Bronchial epithelial cell (primary cell): ENCODE measurements at regions not wholly inside any gene's neighbourhood (a gene's known extent, or its start where the extent isn't known, plus 50 kb on each side); places are given as distances from the start of the nearest gene placed in this dataset.
A peak's percentile ranks its signal among the peaks of the same experiment; 100 is the strongest.

Experiments
- DNase-seq: peaks from one replicate; pipeline ENCODE4 v3.0.0-alpha.2; 2010; ENCODE audit warnings: low read depth
- FAIRE-seq: peaks from 2 replicates; lab custom pipeline; 2011; peaks lifted over from hg19 to GRCh38; lab: Jason Lieb, UNC
- H3K27me3 ChIP-seq: 2 replicates; pipeline ENCODE4 v1.5.1; 2011; ENCODE audit warnings: low read length; ENCODE audit not compliant: control insufficient read depth, insufficient read depth
- H3K36me3 ChIP-seq: 2 replicates; pipeline ENCODE4 v1.5.1; 2011; ENCODE audit warnings: low read length; ENCODE audit not compliant: control insufficient read depth, insufficient read depth
- H3K4me3 ChIP-seq: 2 replicates; pipeline ENCODE4 v1.5.1; 2011; ENCODE audit warnings: mild to moderate bottlenecking, low read depth, low read length, control low read depth
- TF ChIP-seq, protein P1 (sequence below): IDR thresholded peaks from 2 replicates; pipeline ENCODE4 v1.5.1; 2011; ENCODE audit warnings: mild to moderate bottlenecking, moderate library complexity, low read length, control low read depth, inconsistent platforms; ENCODE audit not compliant: insufficient read depth, severe bottlenecking

DNA sequence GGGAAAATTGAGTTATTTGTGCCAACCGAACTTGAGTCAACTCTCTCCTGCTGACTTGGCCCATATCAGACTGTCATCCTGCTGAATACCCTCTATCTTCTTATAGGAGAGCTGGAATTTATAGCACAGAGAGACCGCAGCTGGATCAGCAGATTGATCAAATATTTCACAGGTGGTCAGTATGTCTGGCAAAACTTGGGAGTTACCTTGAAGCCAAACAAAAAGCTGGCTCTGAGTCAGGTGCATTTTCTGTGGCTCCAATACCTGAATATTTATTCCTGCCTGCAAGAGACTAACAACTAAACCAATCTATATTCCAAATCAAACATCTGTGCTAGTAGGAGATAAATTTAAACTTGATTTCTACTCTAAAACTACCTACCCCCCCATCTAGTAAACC is 752.1 kb upstream of the ALCAM start:
- no peak for FAIRE-seq

DNA sequence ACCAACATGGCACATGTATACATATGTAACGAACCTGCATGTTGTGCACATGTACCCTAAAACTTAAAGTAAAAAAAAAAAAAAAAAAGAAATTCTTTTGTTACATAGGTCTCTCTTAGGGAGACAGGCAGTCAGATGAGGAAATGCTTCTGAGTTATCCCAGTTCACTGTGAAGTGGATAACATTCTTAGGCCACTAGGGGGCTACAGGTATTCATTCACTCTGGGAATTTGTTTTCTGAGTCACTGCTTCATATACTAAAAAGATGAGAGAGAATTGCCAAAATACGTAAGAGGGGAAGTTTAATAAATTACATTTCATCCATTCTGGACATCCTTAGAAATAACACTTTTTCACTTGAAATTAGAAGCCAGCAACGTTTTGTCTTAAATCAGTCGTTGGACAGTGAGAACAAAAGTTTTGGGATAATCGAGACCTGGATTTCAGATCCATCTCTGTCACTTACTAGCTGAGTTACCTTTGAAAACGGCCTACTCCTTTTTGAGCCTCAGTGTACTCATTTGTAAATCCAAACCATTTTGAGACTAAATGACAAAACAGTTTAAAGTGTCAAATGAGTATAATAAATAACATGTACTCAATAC is 738.4 kb upstream of the ALCAM start:
- no peak for FAIRE-seq

More for the DNA sequence above, 752.1 kb upstream of the ALCAM start:
- Histone ChIP-seq H3K36me3 (no peaks in the 10 kb centered on the region), H3K4me3 (no peak overlapping the region), H3K27me3 (no peaks in the 10 kb centered on the region)
- TF ChIP-seq, protein P1, sequence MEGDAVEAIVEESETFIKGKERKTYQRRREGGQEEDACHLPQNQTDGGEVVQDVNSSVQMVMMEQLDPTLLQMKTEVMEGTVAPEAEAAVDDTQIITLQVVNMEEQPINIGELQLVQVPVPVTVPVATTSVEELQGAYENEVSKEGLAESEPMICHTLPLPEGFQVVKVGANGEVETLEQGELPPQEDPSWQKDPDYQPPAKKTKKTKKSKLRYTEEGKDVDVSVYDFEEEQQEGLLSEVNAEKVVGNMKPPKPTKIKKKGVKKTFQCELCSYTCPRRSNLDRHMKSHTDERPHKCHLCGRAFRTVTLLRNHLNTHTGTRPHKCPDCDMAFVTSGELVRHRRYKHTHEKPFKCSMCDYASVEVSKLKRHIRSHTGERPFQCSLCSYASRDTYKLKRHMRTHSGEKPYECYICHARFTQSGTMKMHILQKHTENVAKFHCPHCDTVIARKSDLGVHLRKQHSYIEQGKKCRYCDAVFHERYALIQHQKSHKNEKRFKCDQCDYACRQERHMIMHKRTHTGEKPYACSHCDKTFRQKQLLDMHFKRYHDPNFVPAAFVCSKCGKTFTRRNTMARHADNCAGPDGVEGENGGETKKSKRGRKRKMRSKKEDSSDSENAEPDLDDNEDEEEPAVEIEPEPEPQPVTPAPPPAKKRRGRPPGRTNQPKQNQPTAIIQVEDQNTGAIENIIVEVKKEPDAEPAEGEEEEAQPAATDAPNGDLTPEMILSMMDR = no peak
- DNase-seq = no peak

DNA sequence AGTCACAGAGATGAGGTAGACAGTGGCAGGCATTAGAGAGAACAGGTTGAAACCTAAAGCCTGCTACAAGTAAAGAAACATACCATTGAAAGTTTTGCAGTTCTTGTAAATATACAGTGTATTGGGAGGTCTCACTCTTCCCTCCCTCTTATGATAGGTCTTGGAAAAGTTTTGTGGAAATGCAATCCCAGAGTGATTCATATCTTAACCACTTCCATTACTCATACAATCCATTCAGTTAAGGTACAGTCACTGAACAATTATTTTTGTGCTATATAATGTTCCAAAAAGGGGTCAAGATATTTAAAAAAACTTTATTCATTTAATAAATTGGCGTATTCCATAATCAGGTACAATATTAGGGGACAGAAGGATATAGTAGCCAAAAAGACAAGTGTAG is 737.7 kb upstream of the ALCAM start:
- no peak for FAIRE-seq

More for the DNA sequence above, 738.4 kb upstream of the ALCAM start:
- TF ChIP-seq, protein P1 = peak; percentile 66
- DNase-seq = peak; percentile 75
- Histone ChIP-seq H3K36me3 (no peaks in the 10 kb centered on the region), H3K27me3 (no peaks in the 10 kb centered on the region), H3K4me3 (no peak overlapping the region)

DNA sequence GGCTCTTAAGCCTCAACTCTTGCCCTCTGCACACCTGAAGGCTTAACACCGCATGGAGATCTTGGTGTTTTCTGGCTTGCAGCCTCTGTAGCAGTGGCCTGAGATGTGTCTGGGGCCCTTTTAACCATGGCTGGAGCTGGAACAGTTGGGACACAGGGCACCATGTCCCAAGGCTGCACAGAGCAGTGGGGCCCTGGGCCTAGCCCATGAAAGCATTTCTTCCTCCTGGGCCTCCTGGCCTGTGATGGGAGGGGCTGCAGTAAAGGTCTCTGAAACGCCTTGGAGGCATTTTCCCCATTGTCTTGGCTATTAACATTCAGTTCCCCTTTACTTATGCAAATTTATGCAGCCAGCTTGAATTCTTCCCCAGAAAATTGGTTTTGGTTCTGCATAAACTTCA is 735.5 kb upstream of the ALCAM start:
- DNase-seq = no peak
- TF ChIP-seq, protein P1 = no peak
- FAIRE-seq = no peak
- H3K27me3 ChIP-seq = no peaks in the 10 kb centered on the region
- H3K4me3 ChIP-seq = no peak overlapping the region
- H3K36me3 ChIP-seq = no peaks in the 10 kb centered on the region

More for the DNA sequence above, 737.7 kb upstream of the ALCAM start:
- H3K4me3 ChIP-seq = no peak overlapping the region
- TF ChIP-seq, protein P1 = no peak
- DNase-seq = peak; percentile 90
- no peaks in the 10 kb centered on the region for H3K36me3 ChIP-seq
- H3K27me3 ChIP-seq = no peaks in the 10 kb centered on the region

DNA sequence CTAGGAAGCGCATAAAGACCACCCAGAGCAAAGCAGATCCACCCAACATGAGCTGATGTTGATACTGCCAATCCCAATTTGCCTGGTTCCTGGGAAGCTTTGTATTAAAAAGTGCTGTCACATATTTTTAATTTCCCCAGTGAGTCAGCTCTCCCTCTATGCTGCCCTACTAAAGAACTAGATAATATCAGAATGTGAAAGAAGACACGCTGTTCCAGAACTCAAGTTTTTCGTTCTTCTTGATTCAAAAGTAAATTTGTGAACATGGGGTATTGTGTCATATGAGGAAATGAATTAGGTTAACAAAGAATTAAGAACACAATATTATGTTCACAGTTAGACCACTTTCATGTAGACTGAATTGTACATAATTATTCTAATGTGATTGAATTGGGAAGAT is 734.2 kb upstream of the ALCAM start:
- TF ChIP-seq, protein P1 = no peak
- no peak overlapping the region for H3K4me3 ChIP-seq
- H3K27me3 ChIP-seq = no peaks in the 10 kb centered on the region
- FAIRE-seq (no peak), DNase-seq (no peak)
- no peaks in the 10 kb centered on the region for H3K36me3 ChIP-seq

DNA sequence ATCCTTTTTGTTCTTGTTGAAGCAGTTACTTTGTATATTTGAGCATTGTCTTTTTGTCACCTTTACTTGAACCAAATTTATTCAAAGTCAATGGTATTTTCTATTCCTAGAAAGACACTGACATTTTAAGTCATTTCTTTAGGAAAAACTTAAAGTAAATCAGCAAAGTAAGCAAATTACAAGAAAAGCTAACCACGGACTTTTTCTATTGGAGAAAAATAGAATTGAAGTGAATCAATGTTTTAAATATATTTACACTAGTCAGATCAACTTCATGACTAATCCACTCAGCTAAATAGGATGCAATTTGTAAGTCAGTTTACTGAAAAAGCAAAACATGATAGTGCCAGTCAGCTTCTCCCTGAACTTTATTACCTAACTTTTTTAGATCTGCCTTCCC is 733.8 kb upstream of the ALCAM start:
- DNase-seq = peak; percentile 43
- Histone ChIP-seq H3K4me3 (no peak overlapping the region), H3K27me3 (no peaks in the 10 kb centered on the region), H3K36me3 (no peaks in the 10 kb centered on the region)
- TF ChIP-seq, protein P1 = no peak
- FAIRE-seq = no peak
